Calu3 (cell line): ENCODE measurements at regions not wholly inside any gene's neighbourhood (a gene's known extent, or its start where the extent isn't known, plus 50 kb on each side); places are given as distances from the start of the nearest gene placed in this dataset.
"Not testable (repeated sequence)": the region's sequence is repeated elsewhere in the genome, so short reads cannot be mapped to it uniquely, and the experiment has no call there.

ENCODE experiments used
- BruUV-seq: library from RNA; stranded (reverse); fragments of 400-500 nt; replicated peaks from 2 replicates; lab custom pipeline; 2021; lab: Mats Ljungman, UMichigan
- CTCF ChIA-PET: fragments of 300-600 bp; sonication (Branson Sonifier 250); formaldehyde crosslinking; loops from one replicate; lab custom pipeline; 2022; ENCODE audit warnings: antibody characterized with exemption; lab: Charles Lee
- DNase-seq: peaks from one replicate; pipeline ENCODE4 v3.0.0; 2022
- H3K27ac Mint-ChIP-seq: one replicate; pipeline ENCODE4 v1.8.0; 2022; ENCODE audit warnings: mixed read lengths; ENCODE audit not compliant: unreplicated experiment
- H3K27me3 Mint-ChIP-seq: one replicate; pipeline ENCODE4 v1.8.0; 2022; ENCODE audit warnings: mixed read lengths; ENCODE audit not compliant: unreplicated experiment
- H3K36me3 Mint-ChIP-seq: one replicate; pipeline ENCODE4 v1.8.0; 2022; ENCODE audit warnings: mild to moderate bottlenecking, moderate library complexity, mixed read lengths; ENCODE audit not compliant: insufficient read depth, unreplicated experiment
- H3K4me1 Mint-ChIP-seq: one replicate; pipeline ENCODE4 v1.8.0; 2022; ENCODE audit warnings: mild to moderate bottlenecking, low read depth, mixed read lengths; ENCODE audit not compliant: unreplicated experiment
- H3K4me3 Mint-ChIP-seq: one replicate; pipeline ENCODE4 v1.8.0; 2022; ENCODE audit warnings: mild to moderate bottlenecking, low read depth, moderate library complexity, mixed read lengths; ENCODE audit not compliant: unreplicated experiment
- H3K9me3 Mint-ChIP-seq: one replicate; pipeline ENCODE4 v1.8.0; 2022; ENCODE audit warnings: low read depth, mixed read lengths; ENCODE audit not compliant: unreplicated experiment
- intact Hi-C: fragments of 100-400 bp; cut with micrococcal nuclease; formaldehyde crosslinking; loops from one replicate; pipeline ENCODE4 v1.10.0; 2022; ENCODE audit not compliant: unreplicated experiment
- TF ChIP-seq, protein P1 (sequence below): fragments of 200-600 bp; IDR thresholded peaks from one replicate; pipeline ENCODE4 v1.8.0; 2022; ENCODE audit warnings: antibody characterized with exemption; ENCODE audit not compliant: unreplicated experiment

GRCh38 chr14:43408472-43408871 lies 1098.6 kb downstream of the FSCB start:
- Mint-ChIP-seq H3K4me1 (no peaks in the 10 kb centered on the region), H3K27me3 (no peaks in the 10 kb centered on the region), H3K36me3 (no peaks in the 10 kb centered on the region), H3K4me3 (no peak overlapping the region), H3K9me3 (peaks cover 6% of the 10 kb centered on the region), H3K27ac (no peak overlapping the region)
- DNase-seq: no peak
- TF ChIP-seq, protein P1, sequence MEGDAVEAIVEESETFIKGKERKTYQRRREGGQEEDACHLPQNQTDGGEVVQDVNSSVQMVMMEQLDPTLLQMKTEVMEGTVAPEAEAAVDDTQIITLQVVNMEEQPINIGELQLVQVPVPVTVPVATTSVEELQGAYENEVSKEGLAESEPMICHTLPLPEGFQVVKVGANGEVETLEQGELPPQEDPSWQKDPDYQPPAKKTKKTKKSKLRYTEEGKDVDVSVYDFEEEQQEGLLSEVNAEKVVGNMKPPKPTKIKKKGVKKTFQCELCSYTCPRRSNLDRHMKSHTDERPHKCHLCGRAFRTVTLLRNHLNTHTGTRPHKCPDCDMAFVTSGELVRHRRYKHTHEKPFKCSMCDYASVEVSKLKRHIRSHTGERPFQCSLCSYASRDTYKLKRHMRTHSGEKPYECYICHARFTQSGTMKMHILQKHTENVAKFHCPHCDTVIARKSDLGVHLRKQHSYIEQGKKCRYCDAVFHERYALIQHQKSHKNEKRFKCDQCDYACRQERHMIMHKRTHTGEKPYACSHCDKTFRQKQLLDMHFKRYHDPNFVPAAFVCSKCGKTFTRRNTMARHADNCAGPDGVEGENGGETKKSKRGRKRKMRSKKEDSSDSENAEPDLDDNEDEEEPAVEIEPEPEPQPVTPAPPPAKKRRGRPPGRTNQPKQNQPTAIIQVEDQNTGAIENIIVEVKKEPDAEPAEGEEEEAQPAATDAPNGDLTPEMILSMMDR: no peak
- CTCF ChIA-PET: no interaction called here
- intact Hi-C loops: no loop called here
- no TSS peak for BruUV-seq

GRCh38 chr14:43407706-43408105 lies 1099.4 kb downstream of the FSCB start:
- H3K36me3 Mint-ChIP-seq: no peaks in the 10 kb centered on the region
- no peak overlapping the region for H3K27ac Mint-ChIP-seq
- H3K27me3 Mint-ChIP-seq: no peaks in the 10 kb centered on the region
- no peaks in the 10 kb centered on the region for H3K4me1 Mint-ChIP-seq
- DNase-seq: no peak
- TF ChIP-seq, protein P1: no peak
- peaks cover 6% of the 10 kb centered on the region for H3K9me3 Mint-ChIP-seq
- CTCF ChIA-PET: no interaction called here
- no peak overlapping the region for H3K4me3 Mint-ChIP-seq
- BruUV-seq: no TSS peak
- intact Hi-C loops: no loop called here

DNA sequence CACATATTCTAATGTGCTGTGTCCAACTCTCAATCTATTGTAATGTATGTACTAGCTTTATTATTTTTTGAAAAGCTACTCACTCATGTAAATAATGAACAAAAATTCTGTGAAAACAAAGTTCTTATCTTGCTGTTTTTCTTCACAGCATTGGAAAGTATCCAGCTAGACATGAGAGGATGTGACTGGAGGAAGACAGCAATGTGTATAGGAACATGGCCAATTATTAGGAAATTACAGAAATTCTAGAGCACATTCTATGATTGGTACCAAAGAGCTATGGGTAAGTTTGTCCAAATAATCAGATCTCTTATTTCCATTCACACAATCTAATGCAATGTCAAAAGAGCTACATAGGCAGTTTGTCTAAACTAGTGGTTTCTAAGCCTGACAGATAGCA lies 1100.2 kb downstream of the FSCB start:
- no peaks in the 10 kb centered on the region for H3K36me3 Mint-ChIP-seq
- no peaks in the 10 kb centered on the region for H3K27me3 Mint-ChIP-seq
- no peak for DNase-seq
- no peak overlapping the region for H3K27ac Mint-ChIP-seq
- intact Hi-C loops: no loop called here
- no peaks in the 10 kb centered on the region for H3K4me1 Mint-ChIP-seq
- no peak overlapping the region for H3K4me3 Mint-ChIP-seq
- BruUV-seq: no TSS peak
- TF ChIP-seq, protein P1: no peak
- H3K9me3 Mint-ChIP-seq: peaks cover 6% of the 10 kb centered on the region
- CTCF ChIA-PET: no interaction called here

- H3K4me1 Mint-ChIP-seq: no peaks in the 10 kb centered on the region
- H3K9me3 Mint-ChIP-seq: peaks cover 8% of the 10 kb centered on the region
- H3K4me3 Mint-ChIP-seq: no peak overlapping the region
- H3K36me3 Mint-ChIP-seq: no peaks in the 10 kb centered on the region
- TF ChIP-seq, protein P1: no peak
- intact Hi-C loops: no loop called here
- H3K27me3 Mint-ChIP-seq: no peaks in the 10 kb centered on the region
- BruUV-seq: no TSS peak
- H3K27ac Mint-ChIP-seq: no peak overlapping the region
- CTCF ChIA-PET: no interaction called here
- DNase-seq: no peak
Observed at GRCh38 chr14:43399289-43399688, 1107.8 kb downstream of the FSCB start.

- H3K27ac Mint-ChIP-seq, H3K4me3 Mint-ChIP-seq, DNase-seq, CTCF ChIA-PET, H3K36me3 Mint-ChIP-seq, H3K4me1 Mint-ChIP-seq, H3K9me3 Mint-ChIP-seq, BruUV-seq, intact Hi-C loops, H3K27me3 Mint-ChIP-seq: not testable (repeated sequence)
Observed at GRCh38 chr14:43370565-43370896, 1136.6 kb downstream of the FSCB start.
